GM10266 (cell line): ENCODE measurements at regions not wholly inside any gene's neighbourhood (a gene's known extent, or its start where the extent isn't known, plus 50 kb on each side); places are given as distances from the start of the nearest gene placed in this dataset.

Source experiments
- DNase-seq: peaks from one replicate; pipeline ENCODE4 v3.0.0; 2012; ENCODE audit errors: extremely low spot score
- TF ChIP-seq, protein P1 (sequence below): IDR thresholded peaks from 2 replicates; pipeline ENCODE4 v1.5.1; 2012; ENCODE audit warnings: mild to moderate bottlenecking, low read depth; ENCODE audit not compliant: control insufficient read depth, insufficient read depth; ENCODE audit errors: missing control alignments

DNA sequence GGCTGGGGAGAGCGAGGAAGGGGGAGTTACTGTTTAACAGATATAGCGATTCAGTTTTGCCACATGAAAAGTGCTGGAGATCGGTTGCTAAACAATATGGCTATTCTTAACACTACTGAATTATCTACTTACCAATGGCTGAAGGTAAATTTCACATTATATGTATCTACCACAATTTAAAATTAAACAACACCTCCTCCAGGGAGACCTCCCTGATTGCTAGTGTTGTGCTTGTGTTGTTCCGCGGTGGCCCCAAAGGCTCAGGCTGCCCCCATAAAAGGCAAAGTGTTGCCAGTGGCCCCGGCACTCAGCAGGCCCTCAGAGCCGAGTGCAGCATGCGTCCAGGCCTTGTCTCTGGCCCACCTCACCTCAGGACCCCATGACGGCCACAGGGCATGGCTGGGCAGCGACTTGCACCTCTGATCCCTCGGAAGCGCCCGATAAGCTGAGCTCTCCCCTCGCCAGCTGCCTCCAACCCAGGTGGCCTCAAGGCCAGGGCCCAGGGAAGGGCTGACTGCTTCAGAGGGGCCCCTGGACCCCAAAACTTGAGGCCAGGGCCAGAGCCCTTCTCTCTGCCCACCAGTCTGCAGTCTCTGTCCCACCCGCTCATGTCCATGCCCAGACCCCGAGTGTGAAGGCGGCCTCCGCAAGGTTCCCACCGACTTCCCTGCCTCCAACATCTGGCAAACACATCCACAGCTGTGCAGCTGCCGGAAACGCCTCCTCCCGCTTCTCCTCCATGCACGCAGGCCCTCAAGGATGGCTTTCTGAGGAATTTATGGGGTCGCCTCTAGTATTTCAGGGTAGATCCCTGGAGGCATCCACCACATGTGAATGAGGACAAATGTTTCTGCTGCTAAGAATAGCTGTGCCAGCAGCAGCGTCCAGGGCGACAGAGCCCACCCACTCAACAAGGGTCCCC is 60.0 kb downstream of the NCOR2 start:
- TF ChIP-seq, protein P1, sequence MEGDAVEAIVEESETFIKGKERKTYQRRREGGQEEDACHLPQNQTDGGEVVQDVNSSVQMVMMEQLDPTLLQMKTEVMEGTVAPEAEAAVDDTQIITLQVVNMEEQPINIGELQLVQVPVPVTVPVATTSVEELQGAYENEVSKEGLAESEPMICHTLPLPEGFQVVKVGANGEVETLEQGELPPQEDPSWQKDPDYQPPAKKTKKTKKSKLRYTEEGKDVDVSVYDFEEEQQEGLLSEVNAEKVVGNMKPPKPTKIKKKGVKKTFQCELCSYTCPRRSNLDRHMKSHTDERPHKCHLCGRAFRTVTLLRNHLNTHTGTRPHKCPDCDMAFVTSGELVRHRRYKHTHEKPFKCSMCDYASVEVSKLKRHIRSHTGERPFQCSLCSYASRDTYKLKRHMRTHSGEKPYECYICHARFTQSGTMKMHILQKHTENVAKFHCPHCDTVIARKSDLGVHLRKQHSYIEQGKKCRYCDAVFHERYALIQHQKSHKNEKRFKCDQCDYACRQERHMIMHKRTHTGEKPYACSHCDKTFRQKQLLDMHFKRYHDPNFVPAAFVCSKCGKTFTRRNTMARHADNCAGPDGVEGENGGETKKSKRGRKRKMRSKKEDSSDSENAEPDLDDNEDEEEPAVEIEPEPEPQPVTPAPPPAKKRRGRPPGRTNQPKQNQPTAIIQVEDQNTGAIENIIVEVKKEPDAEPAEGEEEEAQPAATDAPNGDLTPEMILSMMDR = no peak
- no peak for DNase-seq

- DNase-seq = no peak
Measured at GRCh38 chr12:124506832-124507153, 60.6 kb downstream of the NCOR2 start.

GRCh38 chr12:124506145-124506831 is 61.1 kb downstream of the NCOR2 start:
- TF ChIP-seq, protein P1 = no peak
- DNase-seq = no peak

More at GRCh38 chr12:124506832-124507153, 60.6 kb downstream of the NCOR2 start:
- TF ChIP-seq, protein P1 = no peak

DNA sequence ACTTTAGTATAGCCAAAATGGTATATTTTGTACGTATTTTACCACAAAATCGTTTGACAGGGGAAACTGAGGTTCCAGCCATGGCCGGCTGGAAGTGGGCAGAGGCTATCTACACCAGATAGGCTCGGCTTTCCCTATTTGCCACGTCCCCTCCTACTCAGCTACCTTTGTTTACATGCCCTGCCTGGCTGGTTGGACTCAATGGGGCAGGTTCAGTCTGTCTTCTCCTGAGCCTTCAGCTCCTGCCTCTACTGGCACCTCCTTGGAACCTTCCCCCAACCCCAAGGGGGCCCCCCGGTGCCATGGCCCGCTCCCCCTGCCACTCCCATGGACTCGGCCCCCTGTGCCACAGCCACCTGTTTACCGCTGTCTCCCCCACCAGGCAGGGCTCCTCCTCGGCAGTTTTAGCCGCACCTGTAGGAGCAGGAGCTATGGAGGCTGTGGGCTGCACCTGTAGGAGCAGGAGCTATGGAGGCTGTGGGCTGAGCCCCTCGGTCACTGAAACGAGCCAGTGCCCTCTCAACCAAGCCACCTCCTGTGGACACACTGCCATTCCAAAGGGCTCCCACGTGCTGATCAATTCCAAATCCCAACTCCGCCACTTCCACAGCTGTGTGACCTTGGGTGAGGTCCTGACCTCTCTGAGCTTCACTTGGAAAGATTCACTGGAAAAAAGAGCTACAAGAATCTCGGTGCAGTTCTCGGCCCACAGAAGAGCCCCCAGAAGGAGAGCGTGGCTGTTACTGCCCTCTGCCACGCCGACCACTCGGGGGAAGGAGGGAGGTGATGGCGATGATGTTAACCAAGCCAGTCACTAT is 62.2 kb downstream of the NCOR2 start:
- DNase-seq = no peak
- TF ChIP-seq, protein P1 = no peak

GRCh38 chr12:124504273-124505000 is 63.0 kb downstream of the NCOR2 start:
- no peak for DNase-seq
- TF ChIP-seq, protein P1 = no peak

DNA sequence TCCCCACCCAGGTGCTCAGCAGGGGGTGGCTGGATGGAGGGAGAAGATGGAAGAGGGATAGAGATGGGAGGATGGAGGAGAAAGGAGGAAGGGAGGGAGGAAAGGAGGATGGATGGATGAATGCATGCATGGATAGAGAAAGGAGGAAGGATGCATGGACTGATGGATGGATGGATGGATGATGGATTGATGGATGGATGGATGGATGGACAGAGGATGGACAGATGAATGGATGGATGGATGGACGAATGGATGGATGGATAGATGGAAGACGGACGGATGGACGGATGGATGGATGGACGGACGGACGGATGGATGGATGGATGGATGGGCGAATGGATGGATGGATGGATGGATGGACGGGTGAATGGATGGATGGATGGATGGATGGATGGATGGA is 64.1 kb downstream of the NCOR2 start:
- TF ChIP-seq, protein P1 = no peak
- no peak for DNase-seq
